ENCODE measurements at regions not wholly inside any gene's neighbourhood (a gene's known extent, or its start where the extent isn't known, plus 50 kb on each side); places are given as distances from the start of the nearest gene placed in this dataset.

DNA sequence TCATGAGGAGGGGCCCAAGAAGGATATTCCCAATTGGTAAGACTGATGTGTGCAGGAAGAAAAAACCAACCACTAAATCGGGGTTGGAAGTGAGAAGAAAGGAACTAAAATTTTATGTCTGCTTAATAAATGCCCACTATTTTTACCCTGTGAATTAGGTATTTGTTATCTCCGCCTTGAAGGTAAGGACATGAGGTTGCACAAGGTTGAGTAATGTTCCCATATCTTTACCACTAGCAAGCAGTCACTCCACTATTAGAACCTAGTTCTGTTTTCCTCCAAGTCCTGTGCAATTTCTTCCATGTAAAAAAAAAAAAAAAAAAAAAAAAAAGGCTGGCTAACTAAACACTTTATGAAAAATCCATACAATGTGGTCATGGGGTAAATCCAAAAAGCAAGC, 318.5 kb upstream of the SLCO3A1 start:
- FAIRE-seq (no peak), DNase-seq (ENCODE audit: insufficient read length, low spot score) (no peak)
- TF ChIP-seq SPI1 (IDR thresholded peaks at IDR 0.05; ENCODE audit: low read depth, low read length) (no peak), POU2F2 (IDR thresholded peaks at IDR 0.05; ENCODE audit: low read depth, low read length) (no peak), POLR2A (IDR thresholded peaks at IDR 0.05; ENCODE audit: low read depth, low read length) (no peak), TAF1 (IDR thresholded peaks at IDR 0.05; ENCODE audit: low read depth, low read length) (no peak), PAX5 (IDR thresholded peaks at IDR 0.05; ENCODE audit: insufficient read depth, low read length, severe bottlenecking) (no peak), POLR2AphosphoS5 (IDR thresholded peaks at IDR 0.05; ENCODE audit: low read depth, low read length) (no peak)

DNA sequence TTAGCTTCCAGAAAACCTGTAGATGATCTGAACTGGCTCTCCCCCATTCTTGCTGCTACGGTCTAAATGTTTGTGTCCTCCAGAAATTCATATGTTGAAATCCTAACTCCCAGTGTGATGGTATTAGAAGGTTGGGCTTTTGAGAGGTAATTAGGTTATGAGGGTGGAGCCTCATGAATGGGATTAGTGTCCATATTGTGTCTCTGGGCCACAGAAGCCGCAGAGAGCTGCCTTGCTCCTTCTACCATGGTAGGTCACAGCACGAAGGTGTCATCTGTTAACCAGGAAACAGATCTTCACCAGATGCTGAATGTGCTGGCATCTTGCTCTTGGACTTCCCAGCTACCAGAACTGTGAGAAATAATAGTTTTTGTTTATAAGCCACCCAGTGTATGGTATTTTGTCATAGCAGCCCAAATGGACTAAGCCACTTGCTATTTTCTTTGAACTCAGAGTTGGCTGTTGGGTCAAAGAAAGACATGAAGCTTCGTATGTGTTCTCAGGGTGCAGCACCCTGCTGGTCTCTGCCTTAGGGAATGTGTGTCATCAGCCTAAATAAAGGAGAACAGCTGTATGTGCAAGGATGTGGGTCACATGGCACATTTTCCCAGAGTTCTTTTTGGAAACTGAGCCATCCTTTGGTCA, 317.5 kb upstream of the SLCO3A1 start:
- no peak for FAIRE-seq
- DNase-seq (ENCODE audit: insufficient read length, low spot score), result no peak
- TF ChIP-seq SPI1 (IDR thresholded peaks at IDR 0.05; ENCODE audit: low read depth, low read length) (no peak), POLR2A (IDR thresholded peaks at IDR 0.05; ENCODE audit: low read depth, low read length) (no peak), PAX5 (IDR thresholded peaks at IDR 0.05; ENCODE audit: insufficient read depth, low read length, severe bottlenecking) (no peak), POLR2AphosphoS5 (IDR thresholded peaks at IDR 0.05; ENCODE audit: low read depth, low read length) (no peak), TAF1 (IDR thresholded peaks at IDR 0.05; ENCODE audit: low read depth, low read length) (no peak), POU2F2 (IDR thresholded peaks at IDR 0.05; ENCODE audit: low read depth, low read length) (no peak)

DNA sequence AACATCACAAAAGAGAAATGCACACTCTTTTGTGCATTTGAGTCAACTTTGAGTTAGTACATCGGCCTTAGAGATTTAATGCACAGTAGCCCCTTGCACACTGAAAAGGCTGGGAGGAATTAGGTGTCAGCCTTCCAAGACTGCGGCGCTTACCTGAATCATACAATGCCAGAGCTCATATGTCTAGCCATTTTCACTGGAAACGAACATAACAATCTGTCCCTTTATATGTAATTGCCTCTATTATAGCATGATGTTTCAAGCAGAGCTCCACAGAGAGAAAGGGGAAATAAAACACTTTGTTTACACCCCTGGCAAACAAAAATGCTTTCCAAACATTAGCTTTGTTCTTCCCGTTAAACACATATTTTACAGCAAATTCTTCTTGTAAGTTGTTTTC, 315.7 kb upstream of the SLCO3A1 start:
- DNase-seq (ENCODE audit: insufficient read length, low spot score) (no peak), FAIRE-seq (no peak)
- TF ChIP-seq PAX5 (IDR thresholded peaks at IDR 0.05; ENCODE audit: insufficient read depth, low read length, severe bottlenecking) (no peak), POLR2AphosphoS5 (IDR thresholded peaks at IDR 0.05; ENCODE audit: low read depth, low read length) (no peak), TAF1 (IDR thresholded peaks at IDR 0.05; ENCODE audit: low read depth, low read length) (no peak), SPI1 (IDR thresholded peaks at IDR 0.05; ENCODE audit: low read depth, low read length) (no peak), POU2F2 (IDR thresholded peaks at IDR 0.05; ENCODE audit: low read depth, low read length) (no peak), POLR2A (IDR thresholded peaks at IDR 0.05; ENCODE audit: low read depth, low read length) (no peak)

DNA sequence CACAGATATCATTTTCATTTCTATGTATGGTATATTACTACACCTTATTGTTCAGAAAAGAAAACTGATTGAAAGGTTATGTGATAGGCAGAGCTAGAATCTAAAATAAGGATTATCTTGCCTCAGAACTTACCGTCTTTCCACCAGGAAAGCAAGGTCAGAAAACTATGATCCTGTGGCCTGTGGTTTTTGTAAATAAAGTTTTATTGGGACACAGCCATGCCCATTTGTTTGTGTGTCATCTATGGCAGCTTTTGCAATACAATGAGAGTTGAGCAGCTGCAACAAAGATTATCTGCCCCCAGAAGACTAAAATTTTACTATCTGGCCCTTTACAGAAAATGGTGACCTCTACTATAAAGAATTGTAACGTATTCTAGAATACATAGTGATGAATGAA, 314.7 kb upstream of the SLCO3A1 start:
- DNase-seq (ENCODE audit: insufficient read length, low spot score) (no peak), FAIRE-seq (no peak)
- TF ChIP-seq PAX5 (IDR thresholded peaks at IDR 0.05; ENCODE audit: insufficient read depth, low read length, severe bottlenecking) (no peak), POLR2A (IDR thresholded peaks at IDR 0.05; ENCODE audit: low read depth, low read length) (no peak), SPI1 (IDR thresholded peaks at IDR 0.05; ENCODE audit: low read depth, low read length) (no peak), TAF1 (IDR thresholded peaks at IDR 0.05; ENCODE audit: low read depth, low read length) (no peak)

DNA sequence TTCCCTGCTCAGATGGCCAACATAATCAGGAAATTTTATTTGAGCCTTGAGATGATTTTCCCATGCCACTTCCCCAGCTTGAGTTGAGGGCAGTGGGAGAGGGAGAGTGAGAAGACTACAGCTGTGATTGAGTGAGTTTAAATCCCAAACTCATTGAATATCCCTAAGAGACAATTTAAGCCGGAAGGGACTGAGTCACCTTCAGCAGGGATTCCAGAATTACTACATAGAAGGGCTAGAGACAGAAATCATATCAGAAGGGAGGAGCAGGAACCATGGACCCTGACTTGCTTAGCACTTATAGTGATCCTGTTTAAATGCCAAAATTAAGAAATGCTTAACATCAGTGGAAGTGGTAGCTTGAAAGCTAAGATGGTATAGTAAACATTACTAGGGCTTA, 312.2 kb upstream of the SLCO3A1 start:
- DNase-seq (ENCODE audit: insufficient read length, low spot score), result no peak

DNA sequence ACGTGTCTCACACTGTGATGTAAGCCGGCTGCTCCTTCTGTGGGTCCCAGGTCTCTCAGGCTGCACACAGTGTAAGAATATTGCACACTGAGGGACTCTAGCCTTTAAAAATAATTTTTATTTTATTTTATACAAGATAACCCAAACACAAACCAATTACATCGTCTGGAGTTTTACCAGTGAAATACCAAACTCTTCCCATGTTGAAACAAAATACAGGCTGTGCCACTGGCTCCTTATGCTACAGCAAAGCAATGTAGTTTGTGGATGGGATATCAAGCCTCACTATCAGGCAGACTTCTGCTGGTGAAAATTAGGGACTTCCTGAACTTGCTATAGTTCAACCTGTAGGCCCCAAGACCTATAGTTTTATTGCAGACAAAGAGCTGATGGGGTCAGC, 311.3 kb upstream of the SLCO3A1 start:
- FAIRE-seq (no peak), DNase-seq (ENCODE audit: insufficient read length, low spot score) (no peak)
- TF ChIP-seq POLR2A (IDR thresholded peaks at IDR 0.05; ENCODE audit: low read depth, low read length), result no peak
- TF ChIP-seq POU2F2 (IDR thresholded peaks at IDR 0.05; ENCODE audit: low read depth, low read length), result no peak
- TF ChIP-seq POLR2AphosphoS5 (IDR thresholded peaks at IDR 0.05; ENCODE audit: low read depth, low read length), result no peak
- TF ChIP-seq SPI1 (IDR thresholded peaks at IDR 0.05; ENCODE audit: low read depth, low read length), result no peak
- no peak for TF ChIP-seq PAX5 (IDR thresholded peaks at IDR 0.05; ENCODE audit: insufficient read depth, low read length, severe bottlenecking)
- no peak for TF ChIP-seq TAF1 (IDR thresholded peaks at IDR 0.05; ENCODE audit: low read depth, low read length)

More for the DNA sequence above, 312.2 kb upstream of the SLCO3A1 start:
- FAIRE-seq, result no peak
- no peak for TF ChIP-seq TAF1 (IDR thresholded peaks at IDR 0.05; ENCODE audit: low read depth, low read length)
- TF ChIP-seq POLR2A (IDR thresholded peaks at IDR 0.05; ENCODE audit: low read depth, low read length), result no peak
- no peak for TF ChIP-seq SPI1 (IDR thresholded peaks at IDR 0.05; ENCODE audit: low read depth, low read length)
- no peak for TF ChIP-seq POU2F2 (IDR thresholded peaks at IDR 0.05; ENCODE audit: low read depth, low read length)
- no peak for TF ChIP-seq POLR2AphosphoS5 (IDR thresholded peaks at IDR 0.05; ENCODE audit: low read depth, low read length)
- TF ChIP-seq PAX5 (IDR thresholded peaks at IDR 0.05; ENCODE audit: insufficient read depth, low read length, severe bottlenecking), result no peak

DNA sequence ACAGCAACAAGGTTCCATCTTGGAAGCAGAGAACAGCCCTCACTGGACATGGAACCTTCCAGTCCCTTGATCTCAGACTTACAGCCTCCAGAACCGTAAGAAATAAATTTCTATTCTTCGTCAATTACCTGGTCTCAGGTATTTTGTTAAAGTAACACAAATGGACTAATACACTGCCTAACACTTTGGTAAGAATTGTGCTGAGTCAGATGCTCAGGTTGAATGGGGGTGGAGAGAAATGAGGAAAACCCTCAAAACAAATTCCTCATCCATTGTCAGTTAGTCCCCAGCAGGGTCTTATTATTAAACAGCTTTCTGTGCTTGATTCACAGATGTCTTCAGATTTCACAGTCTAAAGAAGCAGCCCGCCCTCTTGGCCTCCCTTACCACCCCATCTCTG, 306.2 kb upstream of the SLCO3A1 start:
- FAIRE-seq, result no peak
- DNase-seq (ENCODE audit: insufficient read length, low spot score), result no peak
- no peak for TF ChIP-seq POLR2AphosphoS5 (IDR thresholded peaks at IDR 0.05; ENCODE audit: low read depth, low read length)
- no peak for TF ChIP-seq TAF1 (IDR thresholded peaks at IDR 0.05; ENCODE audit: low read depth, low read length)
- no peak for TF ChIP-seq SPI1 (IDR thresholded peaks at IDR 0.05; ENCODE audit: low read depth, low read length)

DNA sequence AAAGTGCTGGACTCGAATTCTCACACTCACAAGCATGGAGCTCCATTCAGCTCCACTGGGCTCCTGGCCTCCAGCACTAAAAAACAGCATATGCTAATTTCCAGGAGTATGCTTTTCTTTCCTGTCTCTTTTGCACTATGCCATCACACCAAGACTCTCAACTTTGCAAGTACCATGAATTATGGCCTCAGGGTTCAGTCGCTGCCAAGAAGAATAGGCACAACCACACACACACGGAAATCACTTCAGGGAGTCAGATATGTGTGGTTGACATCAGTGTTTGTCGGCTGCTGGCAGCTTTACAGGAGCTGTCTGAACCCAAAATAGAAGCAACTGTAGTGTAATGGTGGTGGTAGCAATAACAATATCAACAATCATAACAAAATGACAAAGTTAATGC, 305.0 kb upstream of the SLCO3A1 start:
- no peak for FAIRE-seq
- TF ChIP-seq SPI1 (IDR thresholded peaks at IDR 0.05; ENCODE audit: low read depth, low read length) (no peak), PAX5 (IDR thresholded peaks at IDR 0.05; ENCODE audit: insufficient read depth, low read length, severe bottlenecking) (no peak), POLR2AphosphoS5 (IDR thresholded peaks at IDR 0.05; ENCODE audit: low read depth, low read length) (no peak), TAF1 (IDR thresholded peaks at IDR 0.05; ENCODE audit: low read depth, low read length) (no peak), POLR2A (IDR thresholded peaks at IDR 0.05; ENCODE audit: low read depth, low read length) (no peak), POU2F2 (IDR thresholded peaks at IDR 0.05; ENCODE audit: low read depth, low read length) (no peak)
- no peak for DNase-seq (ENCODE audit: insufficient read length, low spot score)

DNA sequence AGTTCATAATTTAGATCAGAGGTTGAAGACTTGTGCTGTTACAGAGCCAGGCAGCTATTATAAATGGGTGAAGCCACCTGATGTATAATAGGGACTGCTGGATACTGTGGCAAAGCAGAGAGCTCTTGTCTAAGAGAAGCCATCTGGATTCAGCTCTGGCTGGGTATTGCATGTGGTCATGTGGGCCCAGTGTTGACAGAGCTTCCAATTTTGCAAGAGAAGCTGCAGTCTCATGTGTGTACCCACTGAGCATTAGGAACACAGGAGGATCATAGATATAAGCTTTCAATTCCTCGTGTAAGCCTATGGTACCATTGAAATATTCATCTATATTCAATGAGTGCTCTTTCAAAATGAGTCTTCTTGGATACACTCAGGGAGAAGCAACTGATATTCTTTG, 303.9 kb upstream of the SLCO3A1 start:
- TF ChIP-seq POLR2A (IDR thresholded peaks at IDR 0.05; ENCODE audit: low read depth, low read length) (no peak), SPI1 (IDR thresholded peaks at IDR 0.05; ENCODE audit: low read depth, low read length) (no peak), POU2F2 (IDR thresholded peaks at IDR 0.05; ENCODE audit: low read depth, low read length) (no peak), PAX5 (IDR thresholded peaks at IDR 0.05; ENCODE audit: insufficient read depth, low read length, severe bottlenecking) (no peak), TAF1 (IDR thresholded peaks at IDR 0.05; ENCODE audit: low read depth, low read length) (no peak), POLR2AphosphoS5 (IDR thresholded peaks at IDR 0.05; ENCODE audit: low read depth, low read length) (no peak)
- DNase-seq (ENCODE audit: insufficient read length, low spot score) (no peak), FAIRE-seq (no peak)

DNA sequence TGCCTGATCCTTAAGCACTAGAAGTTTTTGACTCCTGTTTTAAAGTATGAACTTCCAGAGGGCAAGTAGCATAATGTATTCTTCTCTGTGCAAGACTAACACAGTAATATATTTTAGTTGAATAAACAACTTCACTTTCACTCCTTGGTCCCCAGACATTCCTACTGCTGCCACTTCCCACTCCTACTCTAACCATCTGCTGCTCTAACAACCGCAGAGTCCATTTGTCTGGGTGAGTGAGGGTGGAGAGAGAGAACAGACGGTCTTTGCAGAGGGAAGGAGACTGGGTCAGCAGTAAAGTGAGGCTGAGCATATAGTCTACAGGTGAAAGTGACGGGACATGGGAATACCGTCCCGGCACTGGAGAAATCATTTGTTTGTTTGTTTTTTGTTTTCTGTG, 301.0 kb upstream of the SLCO3A1 start:
- FAIRE-seq (no peak), DNase-seq (ENCODE audit: insufficient read length, low spot score) (no peak)
- no peak for TF ChIP-seq PAX5 (IDR thresholded peaks at IDR 0.05; ENCODE audit: insufficient read depth, low read length, severe bottlenecking)
- no peak for TF ChIP-seq POLR2A (IDR thresholded peaks at IDR 0.05; ENCODE audit: low read depth, low read length)
- no peak for TF ChIP-seq POU2F2 (IDR thresholded peaks at IDR 0.05; ENCODE audit: low read depth, low read length)
- TF ChIP-seq POLR2AphosphoS5 (IDR thresholded peaks at IDR 0.05; ENCODE audit: low read depth, low read length), result no peak

Measured in GM12891 (cell line).